GM13976 (cell line): ENCODE measurements at regions not wholly inside any gene's neighbourhood (a gene's known extent, or its start where the extent isn't known, plus 50 kb on each side); places are given as distances from the start of the nearest gene placed in this dataset.

ENCODE experiments used
- DNase-seq: peaks from one replicate; pipeline ENCODE4 v3.0.0; 2012; ENCODE audit warnings: low spot score
- CTCF ChIP-seq: IDR thresholded peaks from 2 replicates; pipeline ENCODE4 v1.5.1; 2012; ENCODE audit warnings: borderline replicate concordance, mild to moderate bottlenecking; ENCODE audit not compliant: insufficient read depth; ENCODE audit errors: extremely low read depth, missing control alignments, control extremely low read depth
- in situ Hi-C: fragments of 300-500 bp; cut with MboI; formaldehyde crosslinking; loops from one replicate; pipeline ENCODE4 v1.12.0; 2022; ENCODE audit warnings: low sequenced_read_pairs, mixed read lengths, inconsistent platforms; ENCODE audit not compliant: unreplicated experiment

DNA sequence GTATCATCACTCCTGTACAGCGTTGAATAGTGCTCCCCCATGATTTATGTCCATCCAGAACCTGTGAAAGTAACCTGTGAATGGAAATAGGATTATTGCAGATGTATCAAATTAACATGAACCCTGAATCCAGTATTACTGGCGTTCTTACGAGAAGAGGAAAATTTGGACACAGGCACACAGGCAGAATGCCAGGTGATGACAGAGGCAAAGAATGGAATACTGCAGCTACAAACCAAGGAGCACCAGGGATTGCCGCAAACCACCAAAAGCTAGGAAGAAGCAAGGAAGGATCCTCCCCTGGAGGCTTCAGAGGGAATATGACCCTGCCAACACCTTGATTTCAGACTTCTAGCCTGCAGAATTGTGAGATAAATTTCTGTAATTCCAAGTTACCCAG, 113.5 kb upstream of the EGLN3 start:
- DNase-seq: no peak
- no peak for TF ChIP-seq CTCF
- in situ Hi-C loops: no loop called here

- DNase-seq: no peak
- no peak for TF ChIP-seq CTCF
- in situ Hi-C loops: no loop called here
Measured at GRCh38 chr14:34063470-34064164, 112.7 kb upstream of the EGLN3 start.

DNA sequence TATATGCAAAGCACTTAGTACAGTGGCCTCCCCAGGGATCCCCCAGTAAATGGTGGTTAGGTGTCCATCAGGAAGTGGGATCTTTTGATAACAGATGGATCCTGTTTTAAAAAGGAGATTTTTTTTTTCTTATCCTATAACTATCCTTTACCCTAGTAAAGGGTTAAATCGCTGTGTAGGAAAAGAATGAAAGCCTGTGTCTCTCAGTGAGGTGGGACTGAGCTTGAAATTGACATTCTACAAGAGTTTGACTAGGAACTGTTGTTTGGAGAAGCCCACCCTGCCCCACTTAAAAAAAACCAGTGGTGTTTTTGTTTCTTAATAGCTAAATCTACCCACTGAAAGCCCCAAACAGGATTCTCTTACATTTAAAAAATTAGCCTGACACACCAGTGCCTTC, 112.2 kb upstream of the EGLN3 start:
- DNase-seq: no peak
- in situ Hi-C loops: no loop called here

GRCh38 chr14:34062353-34062973, 111.6 kb upstream of the EGLN3 start:
- in situ Hi-C loops: no loop called here
- TF ChIP-seq CTCF: no peak
- DNase-seq: no peak

More for the DNA sequence above, 112.2 kb upstream of the EGLN3 start:
- TF ChIP-seq CTCF: no peak

DNA sequence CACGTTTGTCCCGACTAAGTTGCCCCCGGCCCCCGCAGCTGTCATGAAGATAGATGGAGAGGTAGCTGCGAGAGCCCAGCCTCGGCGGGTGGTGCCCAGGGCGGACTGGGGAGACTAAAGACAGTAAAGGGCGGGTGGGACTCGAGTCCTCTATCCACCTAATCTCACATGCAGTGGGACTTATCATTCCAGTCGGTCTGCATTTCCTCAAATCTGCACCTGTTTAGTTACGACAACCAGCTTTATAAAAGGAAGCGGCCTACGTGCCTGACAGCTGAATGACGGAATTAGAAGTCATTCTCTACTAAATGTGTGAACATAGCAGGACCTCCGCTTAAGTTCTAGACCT, 109.8 kb upstream of the EGLN3 start:
- no peak for DNase-seq
- no peak for TF ChIP-seq CTCF
- in situ Hi-C loops: no loop called here

GRCh38 chr14:34059925-34060650, 109.2 kb upstream of the EGLN3 start:
- TF ChIP-seq CTCF: peak; percentile 23
- DNase-seq: peak; percentile 84
- in situ Hi-C loops: no loop called here
